GM18867 (cell line): ENCODE measurements at regions not wholly inside any gene's neighbourhood (a gene's known extent, or its start where the extent isn't known, plus 50 kb on each side); places are given as distances from the start of the nearest gene placed in this dataset.
"Not testable (repeated sequence)": the region's sequence is repeated elsewhere in the genome, so short reads cannot be mapped to it uniquely, and the experiment has no call there.

Experiments
- ATAC-seq: cut with Tn5 transposase; IDR thresholded peaks from one replicate; pipeline ENCODE4 v1.9.1; 2021; ENCODE audit warnings: mild to moderate bottlenecking, moderate library complexity; ENCODE audit not compliant: unreplicated experiment

DNA sequence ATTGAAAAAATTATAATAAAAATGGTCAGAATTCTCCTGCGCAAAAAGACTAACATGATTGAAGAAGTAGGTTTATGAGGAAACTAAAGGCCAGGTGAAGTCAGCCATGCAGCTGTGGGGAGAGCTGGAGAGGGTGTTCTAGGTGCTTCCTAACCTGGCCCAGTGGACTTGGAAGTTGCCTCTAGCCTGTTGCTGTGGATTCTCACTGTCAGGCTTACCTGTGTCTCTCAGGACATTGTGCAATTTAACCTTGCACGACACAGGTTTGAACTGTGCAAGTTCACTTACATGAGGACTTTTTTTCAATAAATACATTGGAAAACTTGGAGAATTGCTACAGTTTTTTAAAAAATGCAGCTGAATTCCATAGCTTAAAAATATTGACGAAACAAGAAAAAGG is 266.4 kb downstream of the CXCL12 start:
- no peak for ATAC-seq

DNA sequence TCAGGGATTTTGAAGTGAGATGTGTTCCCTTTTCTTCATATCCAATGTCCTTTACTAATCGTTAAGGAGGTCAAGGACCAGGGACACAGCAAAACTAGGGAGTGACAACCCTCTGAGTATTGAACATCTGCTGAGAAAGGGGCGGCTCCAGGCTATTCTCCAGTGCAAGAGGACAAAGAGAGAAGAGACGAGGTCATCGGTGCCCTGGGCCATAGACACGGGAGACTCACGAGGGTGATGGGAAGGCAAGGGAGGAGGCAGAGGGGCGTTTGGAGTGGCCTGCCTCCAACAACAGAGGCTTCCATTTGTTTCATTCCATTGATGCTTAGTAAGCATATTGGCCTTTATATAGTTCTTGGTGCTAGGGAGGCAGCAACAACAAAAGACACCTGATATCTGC is 268.4 kb downstream of the CXCL12 start:
- ATAC-seq = no peak

DNA sequence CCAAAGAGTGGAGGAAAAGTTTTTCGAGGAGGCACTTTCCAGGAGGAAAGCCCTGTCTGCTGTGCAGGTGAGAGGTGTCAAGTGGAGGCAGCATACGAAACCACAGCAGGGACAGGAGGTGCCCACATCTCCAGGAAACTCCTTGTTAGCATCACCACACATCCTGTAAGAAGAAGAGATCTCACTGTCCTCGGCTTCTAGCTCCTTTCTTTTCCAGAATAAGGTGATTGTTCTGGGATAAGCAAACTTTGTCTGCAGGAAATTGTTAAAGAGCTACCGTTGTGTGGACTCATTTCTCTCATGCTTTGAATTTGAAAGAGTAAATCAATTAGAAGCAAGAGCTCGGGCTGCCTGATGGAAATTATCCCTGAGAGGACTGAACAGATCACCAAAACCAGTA is 269.4 kb downstream of the CXCL12 start:
- no peak for ATAC-seq

DNA sequence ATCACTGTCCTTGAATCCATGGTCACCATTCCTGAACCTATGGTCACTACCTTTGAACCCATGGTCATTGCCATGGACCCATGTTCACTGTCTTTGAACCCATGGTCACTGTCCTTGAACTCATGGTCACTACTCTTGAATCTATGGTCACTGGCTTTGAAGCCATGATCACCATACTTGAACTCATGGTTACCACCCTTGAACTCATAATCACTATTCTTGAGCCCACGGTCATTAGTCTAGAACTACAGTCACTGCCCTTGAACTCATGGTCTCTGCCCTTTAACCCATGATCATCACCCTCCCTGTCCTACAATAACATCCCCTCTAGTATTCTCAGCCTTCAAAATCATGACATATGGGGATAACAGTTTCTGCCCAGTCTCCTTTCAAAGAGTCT is 270.5 kb downstream of the CXCL12 start:
- no peak for ATAC-seq

DNA sequence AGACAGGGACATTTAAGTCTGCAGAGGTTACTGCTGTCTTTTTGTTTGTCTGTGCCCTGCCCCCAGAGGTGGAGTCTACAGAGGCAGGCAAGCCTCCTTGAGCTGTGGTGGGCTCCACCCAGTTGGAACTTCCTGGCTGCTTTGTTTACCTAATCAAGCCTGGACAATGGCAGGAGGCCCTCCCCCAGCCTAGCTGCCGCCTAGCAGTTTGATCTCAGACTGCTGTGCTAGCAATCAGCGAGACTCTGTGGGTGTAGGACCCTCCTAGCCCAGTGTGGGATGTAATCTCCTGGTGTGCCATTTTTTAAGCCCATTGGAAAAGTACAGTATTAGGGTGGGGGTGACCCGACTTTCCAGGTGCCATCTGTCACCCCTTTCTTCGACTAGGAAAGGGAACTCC is 272.6 kb downstream of the CXCL12 start:
- not testable (repeated sequence) for ATAC-seq

GRCh38 chr10:44105696-44106095 is 279.2 kb downstream of the CXCL12 start:
- ATAC-seq = no peak

DNA sequence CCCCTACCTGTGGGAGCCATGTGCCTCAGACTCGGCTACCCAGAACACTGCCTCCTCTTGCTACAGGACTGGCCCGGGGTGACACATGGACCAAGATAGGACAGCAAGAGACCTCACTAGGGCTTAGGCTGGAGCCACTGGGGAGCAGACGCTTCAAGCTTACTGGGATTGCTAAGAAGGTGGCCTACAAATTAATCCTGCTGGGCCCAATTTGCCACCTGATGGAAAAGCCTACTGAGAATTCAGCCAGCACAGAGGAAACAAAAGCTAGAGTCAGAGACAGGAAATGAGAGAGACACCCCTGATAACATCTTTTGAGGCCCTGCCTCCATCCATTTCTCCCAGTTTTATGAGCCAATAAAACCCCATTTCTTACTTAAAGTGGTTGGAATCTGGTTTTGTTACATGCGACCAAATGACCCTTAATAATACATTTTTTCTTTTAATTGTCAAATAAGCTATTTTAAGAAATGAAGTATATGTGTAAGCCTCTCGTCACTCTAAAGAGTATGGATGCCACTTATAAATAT is 282.1 kb downstream of the CXCL12 start:
- ATAC-seq = no peak

GRCh38 chr10:44101082-44101481 is 283.8 kb downstream of the CXCL12 start:
- ATAC-seq = no peak

DNA sequence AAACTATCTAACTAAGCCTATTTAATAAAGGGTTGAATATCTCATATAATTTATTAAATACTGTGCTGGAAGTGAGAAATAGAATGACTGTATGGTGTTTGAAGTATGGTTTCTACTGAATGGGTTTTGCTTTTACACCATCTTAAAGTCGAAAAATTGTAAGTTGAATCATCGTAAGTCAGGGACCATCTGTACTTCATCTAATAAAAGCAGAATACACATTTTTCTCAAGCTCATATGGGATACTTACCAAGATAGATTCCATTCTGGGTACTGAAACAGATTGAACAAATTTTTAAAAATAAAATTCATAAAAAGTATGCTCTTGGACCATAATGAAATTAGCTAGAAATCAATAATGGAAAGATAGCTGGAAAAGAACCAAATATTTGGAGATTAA is 285.4 kb downstream of the CXCL12 start:
- no peak for ATAC-seq

DNA sequence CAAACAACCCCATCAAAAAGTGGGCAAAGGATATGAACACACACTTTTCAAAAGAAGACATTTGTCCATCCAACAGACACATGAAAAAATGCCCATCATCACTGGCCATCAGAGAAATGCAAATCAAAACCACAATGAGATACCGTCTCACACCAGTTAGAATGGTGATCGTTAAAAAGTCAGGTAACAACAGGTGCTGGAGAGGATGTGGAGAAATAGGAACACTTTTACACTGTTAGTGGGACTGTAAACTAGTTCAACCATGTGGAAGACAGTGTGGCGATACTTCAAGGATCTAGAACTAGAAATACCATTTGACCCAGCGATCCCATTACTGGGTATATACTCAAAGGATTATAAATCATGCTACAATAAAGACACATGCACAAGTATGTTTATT is 288.7 kb downstream of the CXCL12 start:
- ATAC-seq = not testable (repeated sequence)

DNA sequence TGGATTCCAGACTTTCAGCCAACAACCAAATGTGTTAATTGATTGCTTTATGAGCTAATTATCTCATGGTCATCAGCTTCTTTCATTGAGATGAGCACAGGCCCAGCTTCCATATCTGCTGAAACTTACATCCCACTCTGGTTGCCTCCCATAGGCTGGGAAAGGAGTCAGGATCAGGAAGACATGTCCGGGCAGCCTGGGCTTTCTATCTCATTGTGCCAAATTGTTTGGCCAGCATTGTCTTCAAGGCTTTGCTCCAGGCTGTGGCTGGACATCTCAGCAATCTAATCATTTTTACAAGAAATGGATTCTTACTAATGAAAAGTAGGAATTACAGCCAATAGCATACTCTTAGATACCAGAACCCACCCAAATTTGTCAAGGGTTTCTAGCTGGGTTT is 295.2 kb downstream of the CXCL12 start:
- no peak for ATAC-seq

DNA sequence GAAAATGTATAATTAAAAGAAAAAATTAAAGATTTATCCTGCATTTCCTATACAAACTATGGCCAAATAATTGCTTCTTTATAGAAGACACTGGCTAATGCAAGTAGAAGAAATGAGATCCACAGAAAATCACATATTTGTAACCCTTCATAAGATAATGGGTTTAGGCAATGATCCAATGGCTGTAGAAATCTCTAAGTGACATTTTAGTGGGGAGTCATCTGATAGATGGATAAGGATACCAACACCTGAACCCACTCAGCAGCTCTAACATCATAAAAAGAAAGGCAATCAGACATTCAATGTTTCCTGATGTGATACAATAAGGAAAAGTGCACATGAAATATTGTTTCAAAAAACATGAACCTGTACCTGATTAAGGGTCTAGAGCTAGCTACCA is 297.5 kb downstream of the CXCL12 start:
- ATAC-seq = no peak

DNA sequence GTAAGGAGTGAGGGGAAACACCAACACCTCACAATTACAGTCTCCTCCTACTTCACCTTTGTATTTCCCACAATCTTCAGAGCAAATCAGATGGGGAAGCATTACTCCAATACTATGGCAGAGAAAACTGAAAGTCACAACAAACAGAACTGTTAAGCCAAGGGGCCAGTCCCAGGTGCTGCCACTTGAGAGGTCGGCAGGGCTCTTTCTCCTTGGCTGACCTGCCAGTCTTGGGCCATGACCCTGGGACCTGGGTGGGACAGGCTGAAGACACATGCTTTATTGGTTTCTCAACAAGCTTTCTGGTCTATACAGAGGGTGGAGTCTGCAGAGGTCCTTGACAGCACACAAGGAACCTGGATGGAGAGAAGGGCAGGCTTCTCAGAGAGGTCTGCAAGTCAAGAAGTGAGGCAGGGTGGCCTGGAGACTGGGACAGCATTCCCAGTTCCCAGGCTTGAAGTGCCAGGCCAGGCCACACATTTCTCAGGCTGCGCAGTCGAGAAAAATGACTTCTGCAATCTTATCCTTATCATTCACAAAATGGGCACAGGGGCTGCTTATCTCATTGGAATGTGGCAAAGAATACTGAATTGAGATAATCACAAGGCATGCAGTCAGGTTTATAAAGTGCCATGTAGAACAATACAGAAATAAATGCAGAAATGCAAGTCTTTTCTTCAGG is 301.0 kb downstream of the CXCL12 start:
- ATAC-seq = no peak

DNA sequence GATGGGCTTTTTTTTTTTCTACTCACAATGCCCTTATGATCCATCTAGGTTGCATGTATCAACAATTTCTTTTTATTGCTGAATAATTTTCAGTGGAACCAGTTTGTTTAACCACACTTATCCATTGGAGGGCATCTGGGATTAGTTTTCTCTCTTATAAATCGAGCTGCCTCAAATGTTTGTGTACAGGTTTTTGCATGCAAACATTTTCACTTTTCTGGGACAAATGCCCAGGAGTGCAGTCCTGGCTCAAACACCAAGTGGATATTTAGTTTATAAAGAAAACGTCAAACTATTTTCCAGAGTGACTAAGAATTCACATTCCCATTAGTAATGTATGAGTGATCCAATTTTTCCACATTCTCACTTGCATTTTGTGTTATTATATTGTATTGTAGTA is 313.4 kb downstream of the CXCL12 start:
- ATAC-seq = no peak

- ATAC-seq = no peak
Observed at GRCh38 chr10:44070282-44070681, 314.6 kb downstream of the CXCL12 start.

GRCh38 chr10:44069573-44069972 is 315.3 kb downstream of the CXCL12 start:
- ATAC-seq = no peak

DNA sequence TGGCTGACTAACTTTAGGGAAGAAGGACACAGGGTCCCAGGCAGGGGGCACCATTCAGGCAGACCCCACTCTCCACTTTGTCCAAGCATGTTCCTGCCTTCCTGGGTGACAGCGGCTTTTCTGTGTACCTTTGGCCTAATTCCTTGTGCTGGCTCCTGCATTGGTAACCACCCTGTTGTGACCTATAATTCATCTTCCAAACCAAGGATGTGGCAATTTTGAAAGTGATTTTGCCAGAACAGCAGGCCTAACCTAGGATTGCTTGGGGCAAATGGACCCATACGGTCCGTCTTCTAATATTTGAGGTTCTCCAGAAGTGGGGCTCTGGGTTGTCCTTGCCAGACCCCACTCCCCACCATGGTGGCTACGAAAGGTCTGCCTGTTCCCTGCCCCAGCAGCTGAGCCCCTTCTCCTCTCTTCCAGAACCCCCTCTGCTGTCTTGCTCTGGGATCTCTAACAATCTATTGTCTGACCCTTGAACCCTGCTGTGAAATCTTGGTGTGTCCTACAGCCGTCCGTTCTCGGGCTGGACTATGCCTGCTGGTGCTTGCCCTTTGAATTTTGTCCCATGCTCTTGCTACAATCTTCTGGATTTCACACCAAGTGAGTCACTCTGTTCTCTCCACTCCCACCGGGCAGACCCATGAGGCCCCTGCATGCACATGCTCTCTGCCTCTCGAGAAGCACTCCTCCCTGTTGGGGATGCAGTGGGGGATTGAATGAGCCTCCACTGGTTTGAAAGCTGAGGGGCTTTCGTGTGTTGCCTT is 316.0 kb downstream of the CXCL12 start:
- ATAC-seq = no peak

DNA sequence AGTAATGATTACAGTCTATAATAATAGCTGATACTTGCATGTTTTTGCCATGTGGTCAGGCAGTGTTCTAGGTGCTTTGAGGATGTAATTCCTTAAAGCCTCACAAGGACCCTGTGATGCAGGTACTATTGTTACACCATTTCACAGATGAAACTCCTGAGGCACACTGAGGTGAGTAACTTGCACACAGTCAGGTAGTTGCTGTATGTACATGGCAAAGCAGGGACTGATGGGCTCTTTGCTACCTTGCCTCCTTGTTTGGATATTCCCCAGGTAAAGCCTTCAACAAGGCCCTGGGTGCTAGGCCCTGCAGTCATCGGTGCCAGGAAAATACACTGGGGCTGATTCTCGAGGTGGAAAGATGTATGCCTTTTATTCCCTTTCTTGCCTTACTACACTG is 317.5 kb downstream of the CXCL12 start:
- ATAC-seq = no peak

- ATAC-seq = no peak
Observed at GRCh38 chr10:44066527-44067255, 318.2 kb downstream of the CXCL12 start.

DNA sequence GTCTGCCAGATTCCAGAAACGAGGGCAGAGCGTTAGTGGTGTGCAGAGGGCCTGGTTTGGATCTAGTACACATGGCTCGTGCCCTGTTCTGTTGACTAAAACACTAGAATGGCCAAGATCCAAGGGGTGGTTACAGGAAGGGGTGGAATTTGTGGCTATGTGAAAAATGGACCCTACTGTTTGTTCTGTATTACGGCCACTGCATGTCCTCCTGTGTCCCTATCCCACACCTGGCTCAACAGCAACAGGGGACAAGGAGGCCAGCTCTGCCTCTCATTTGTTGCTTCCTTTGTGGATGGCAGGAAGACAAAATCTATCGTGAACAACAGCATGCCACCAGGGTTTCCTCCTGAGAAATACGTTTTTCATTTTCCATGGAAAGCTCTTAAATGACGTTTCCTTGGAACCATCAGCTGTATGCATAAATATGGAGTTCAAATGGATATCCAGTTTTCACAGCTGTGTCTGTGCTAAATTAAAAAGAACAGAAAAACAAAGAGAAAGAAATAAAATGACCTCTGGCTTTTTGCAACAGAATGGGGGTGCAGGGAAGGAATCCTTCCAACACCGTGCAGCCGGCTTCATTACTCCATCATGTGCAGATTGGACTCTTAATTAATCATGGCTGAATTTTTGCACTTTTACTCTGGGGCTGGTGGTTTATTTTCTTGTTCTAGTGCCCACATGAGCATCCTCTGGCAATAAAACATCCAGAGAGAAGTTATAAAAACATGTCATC is 318.9 kb downstream of the CXCL12 start:
- ATAC-seq = no peak
